GM12878 (cell line): ENCODE measurements at regions not wholly inside any gene's neighbourhood (a gene's known extent, or its start where the extent isn't known, plus 50 kb on each side); places are given as distances from the start of the nearest gene placed in this dataset.

Experiments
- ATAC-seq: fragments of 200-7000 bp; cut with Tn5 transposase; 3 replicates; pipeline ENCODE4 v1.9.1; 2020; ENCODE audit warnings: mild to moderate bottlenecking, moderate library complexity
- BruUV-seq: library from RNA; stranded (reverse); fragments of 400-500 nt; replicated peaks from 2 replicates; lab custom pipeline; 2021; lab: Mats Ljungman, UMichigan
- CTCF ChIA-PET: fragments of 300-600 bp; sonication (Branson Sonifier 250); formaldehyde crosslinking; extraction: SDS; loops from one replicate; lab custom pipeline; 2021; ENCODE audit warnings: inconsistent platforms; lab: Yijun Ruan, JAX
- POLR2A ChIA-PET: fragments of 350-600 bp; formaldehyde crosslinking; extraction: SDS; loops from one replicate; lab custom pipeline; 2021; ENCODE audit warnings: inconsistent platforms; lab: Charles Lee
- RAD21 ChIA-PET: fragments of 300-600 bp; sonication (Branson Sonifier 250); formaldehyde crosslinking; loops from one replicate; lab custom pipeline; 2023; ENCODE audit warnings: antibody characterized with exemption; ENCODE audit not compliant: unreplicated experiment; lab: Charles Lee
- SMC1A ChIA-PET: fragments of 300-600 bp; sonication (Branson Sonifier 250); formaldehyde crosslinking; loops from one replicate; lab custom pipeline; 2023; ENCODE audit not compliant: unreplicated experiment, uncharacterized antibody; lab: Charles Lee
- DNase-seq: peaks from one replicate; pipeline ENCODE4 v3.0.0-alpha.2; 2011; ENCODE audit warnings: low read depth, low spot score
- FAIRE-seq: peaks from 3 replicates; lab custom pipeline; 2011; peaks lifted over from hg19 to GRCh38; lab: Jason Lieb, UNC
- H2AFZ ChIP-seq: 2 replicates; pipeline ENCODE4 v1.6.0; 2011; ENCODE audit warnings: low read depth, low read length, control low read depth; ENCODE audit not compliant: control insufficient read depth
- H3K27ac ChIP-seq: 2 replicates; pipeline ENCODE4 v1.5.1; 2011; ENCODE audit warnings: control low read depth; ENCODE audit not compliant: control insufficient read depth, insufficient read depth
- H3K27me3 ChIP-seq, 2 experiments: replicated peaks in 1 of 2; 2 replicates each; pipeline versions ENCODE4 v1.6.0 to v1.6.1; 2011; ENCODE audit warnings: low read length in 1 of 2; ENCODE audit not compliant: control insufficient read depth in 2 of 2, insufficient read depth in 2 of 2
- H3K36me3 ChIP-seq, 2 experiments: 2 replicates each; pipeline ENCODE4 v1.5.1; 2011; ENCODE audit warnings: low read length in 1 of 2; ENCODE audit not compliant: control insufficient read depth in 2 of 2, insufficient read depth in 2 of 2
- H3K4me1 ChIP-seq: 2 replicates; pipeline ENCODE4 v1.6.1; 2011; ENCODE audit warnings: mild to moderate bottlenecking, low read length, moderate library complexity, mixed read lengths; ENCODE audit not compliant: control insufficient read depth, insufficient read depth
- H3K4me2 ChIP-seq: 2 replicates; pipeline ENCODE4 v1.6.0; 2011; ENCODE audit warnings: control low read depth; ENCODE audit not compliant: control insufficient read depth, insufficient read depth
- H3K4me3 ChIP-seq: fragments of 200-600 bp; sonication (generic); 2 replicates; pipeline ENCODE4 v1.5.1; 2016
- H3K79me2 ChIP-seq: 2 replicates; pipeline ENCODE4 v1.6.0; 2011; ENCODE audit warnings: low read length; ENCODE audit not compliant: control insufficient read depth, insufficient read depth
- H3K9ac ChIP-seq: 2 replicates; pipeline ENCODE4 v1.8.0; 2011; ENCODE audit warnings: low read length, control low read depth, mixed read lengths; ENCODE audit not compliant: control insufficient read depth, insufficient read depth
- H3K9me3 ChIP-seq: replicated peaks from 3 replicates; pipeline ENCODE4 v1.5.1; 2011; ENCODE audit warnings: mild to moderate bottlenecking, low read length; ENCODE audit not compliant: control insufficient read depth, insufficient read depth
- H4K20me1 ChIP-seq: 2 replicates; pipeline ENCODE4 v1.6.0; 2011; ENCODE audit not compliant: control insufficient read depth, insufficient read depth
- BHLHE40 ChIP-seq, 2 experiments: fragments of 450-650 bp in 1 of 2; IDR thresholded peaks; 2 replicates each; pipeline ENCODE4 v1.6.1; 2011 to 2017; ENCODE audit warnings: low read depth in 2 of 2, borderline replicate concordance in 1 of 2, improper control_type of control experiment in 1 of 2, low read length in 1 of 2, mild to moderate bottlenecking in 1 of 2
- CBX3 ChIP-seq: fragments of 200-600 bp; sonication (generic); IDR thresholded peaks from 2 replicates; pipeline ENCODE4 v1.6.1; 2016; ENCODE audit warnings: low read depth, borderline replicate concordance
- HCFC1 ChIP-seq: fragments of 150-350 bp; IDR thresholded peaks from 2 replicates; pipeline ENCODE4 v1.6.1; 2014; ENCODE audit warnings: low read length
- NFIC ChIP-seq: IDR thresholded peaks from 2 replicates; pipeline ENCODE4 v1.6.1; 2012; ENCODE audit warnings: low read depth, mild to moderate bottlenecking, inconsistent platforms, low read length, moderate library complexity
- POU2F2 ChIP-seq: IDR thresholded peaks from 3 replicates; pipeline ENCODE4 v1.6.1; 2011; ENCODE audit warnings: low read depth, mild to moderate bottlenecking, low read length, borderline replicate concordance
- RUNX3 ChIP-seq: IDR thresholded peaks from 2 replicates; pipeline ENCODE4 v1.6.1; 2012; ENCODE audit warnings: low read length, inconsistent platforms
- STAT3 ChIP-seq: IDR thresholded peaks from 2 replicates; pipeline ENCODE4 v1.6.1; 2011; ENCODE audit warnings: low read depth, low read length, improper control_type of control experiment
- USF1 ChIP-seq: IDR thresholded peaks from 2 replicates; pipeline ENCODE4 v1.6.1; 2011; ENCODE audit warnings: borderline replicate concordance, low read depth, mild to moderate bottlenecking, moderate library complexity, mixed read lengths, low read length; ENCODE audit not compliant: insufficient read depth; ENCODE audit errors: extremely low read length
- ZNF217 ChIP-seq: fragments of 450-650 bp; IDR thresholded peaks from 2 replicates; pipeline ENCODE4 v1.6.1; 2017; ENCODE audit warnings: antibody characterized with exemption, mild to moderate bottlenecking
- in situ Hi-C: fragments of 300-500 bp; cut with MboI; formaldehyde crosslinking; loops from 9 replicates; pipeline ENCODE4 v1.14.3; 2018; ENCODE audit warnings: mixed read lengths
- intact Hi-C: fragments of 100-400 bp; cut with micrococcal nuclease; formaldehyde crosslinking; loops from one replicate; pipeline ENCODE4 v1.14.2; 2022; ENCODE audit not compliant: unreplicated experiment
- TF ChIP-seq, protein P1 (sequence below): fragments of 450-650 bp; IDR thresholded peaks from 2 replicates; pipeline ENCODE4 v1.6.1; 2014; ENCODE audit warnings: mild to moderate bottlenecking

DNA sequence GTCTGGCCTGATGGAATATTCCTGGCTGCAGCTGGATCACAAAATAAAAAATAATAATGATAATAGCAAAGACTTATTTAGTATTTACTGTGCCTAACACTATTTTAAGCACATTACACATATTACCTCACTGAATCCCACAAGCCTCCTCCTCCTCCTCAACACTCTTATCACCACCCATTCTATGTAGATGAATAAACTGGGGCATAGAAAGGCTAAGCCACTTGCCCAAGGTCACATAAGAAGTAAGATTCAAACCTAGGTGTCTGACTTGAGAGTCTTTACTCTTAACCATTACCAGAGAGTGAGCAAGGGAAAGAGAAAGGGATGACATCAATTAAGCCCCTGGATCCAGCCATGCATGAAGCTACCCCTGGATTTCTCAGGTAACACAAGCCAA lies 493.1 kb downstream of the SHQ1 start:
- H3K9me3 ChIP-seq, result no peaks in the 10 kb centered on the region
- ChIA-PET SMC1A (interaction anchor here (1.0 to 1.2 kb wide), 2 partner anchors 10 to 22 kb away, joined by 3 to 4 read pairs; no protein-coding TSS in a partner anchor), CTCF (no interaction called here)
- in situ Hi-C loops, result no loop called here
- H3K9ac ChIP-seq, result no peak overlapping the region
- no peaks in the 10 kb centered on the region for H3K79me2 ChIP-seq
- ATAC-seq, result no peak
- H3K4me3 ChIP-seq, result no peak overlapping the region
- TF ChIP-seq, protein P1, sequence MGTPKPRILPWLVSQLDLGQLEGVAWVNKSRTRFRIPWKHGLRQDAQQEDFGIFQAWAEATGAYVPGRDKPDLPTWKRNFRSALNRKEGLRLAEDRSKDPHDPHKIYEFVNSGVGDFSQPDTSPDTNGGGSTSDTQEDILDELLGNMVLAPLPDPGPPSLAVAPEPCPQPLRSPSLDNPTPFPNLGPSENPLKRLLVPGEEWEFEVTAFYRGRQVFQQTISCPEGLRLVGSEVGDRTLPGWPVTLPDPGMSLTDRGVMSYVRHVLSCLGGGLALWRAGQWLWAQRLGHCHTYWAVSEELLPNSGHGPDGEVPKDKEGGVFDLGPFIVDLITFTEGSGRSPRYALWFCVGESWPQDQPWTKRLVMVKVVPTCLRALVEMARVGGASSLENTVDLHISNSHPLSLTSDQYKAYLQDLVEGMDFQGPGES, result no peak
- TF ChIP-seq USF1 (no peak), ZNF217 (no peak), NFIC (no peak), HCFC1 (no peak), CBX3 (no peak), BHLHE40 (IDR thresholded peaks at IDR 0.05; ENCODE audit: borderline replicate concordance in 1 of 2, low read depth in 2 of 2, low read length in 1 of 2) (no peak), STAT3 (no peak), RUNX3 (no peak), POU2F2 (no peak)
- TF ChIP-seq, all 136 proteins: peak for 0
- ChIA-PET POLR2A (no interaction called here), RAD21 (no interaction called here)
- Histone ChIP-seq H3K4me2 (no peak overlapping the region), H3K4me1 (no peaks in the 10 kb centered on the region), H4K20me1 (no peaks in the 10 kb centered on the region), H3K36me3 (no peaks in the 10 kb centered on the region), H3K27me3 (no peaks in the 10 kb centered on the region), H2AFZ (no peak overlapping the region), H3K27ac (no peak overlapping the region)
- DNase-seq (no peak), FAIRE-seq (no peak)
- intact Hi-C loops, result no loop called here
- no TSS peak for BruUV-seq
